ENCODE measurements at regions not wholly inside any gene's neighbourhood (a gene's known extent, or its start where the extent isn't known, plus 50 kb on each side); places are given as distances from the start of the nearest gene placed in this dataset.
"Not testable (repeated sequence)": the region's sequence is repeated elsewhere in the genome, so short reads cannot be mapped to it uniquely, and the experiment has no call there.

DNA sequence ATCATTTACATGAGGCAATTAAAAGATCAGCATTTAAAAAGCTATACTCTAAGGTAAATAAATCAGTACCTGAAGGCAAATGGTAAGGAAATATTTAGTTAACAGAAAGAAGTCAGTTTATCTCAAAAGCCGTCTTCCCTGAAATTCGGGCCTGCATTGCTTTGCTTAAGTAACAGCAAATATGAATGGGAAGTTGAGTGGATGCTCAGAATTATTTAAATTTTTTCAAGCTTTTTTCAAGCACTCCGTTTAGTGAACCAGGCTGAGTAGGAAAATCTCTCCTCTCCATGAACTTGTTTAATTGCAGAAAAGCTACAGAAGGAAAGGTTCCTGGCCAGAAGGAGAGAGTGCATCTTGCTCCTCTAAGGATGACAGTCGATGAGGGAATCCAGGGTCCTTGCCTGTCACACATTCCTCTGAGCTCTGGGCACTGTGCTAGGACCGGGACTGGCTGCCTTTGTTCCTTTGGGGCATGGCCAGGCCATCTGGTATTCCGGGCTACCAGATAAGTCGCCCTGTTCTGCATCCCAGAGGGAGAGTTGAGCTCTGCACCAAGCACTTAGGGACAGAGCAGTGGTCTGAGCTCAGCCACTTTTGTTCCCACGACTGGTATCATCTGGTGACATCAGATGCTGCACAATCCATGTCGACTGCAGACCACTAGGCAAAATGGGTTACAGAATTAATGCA lies 77.6 kb downstream of the RIN2 start:
- DNase-seq: no peak
- Histone ChIP-seq H3K9me3 (no peaks in the 10 kb centered on the region), H3K4me1 (no peaks in the 10 kb centered on the region), H3K4me3 (no peak overlapping the region), H3K36me3 (ENCODE audit: low read depth, missing control alignments) (no peaks in the 10 kb centered on the region), H3K27me3 (no peaks in the 10 kb centered on the region), H3K27ac (no peak overlapping the region)
- TF ChIP-seq POLR2A (IDR thresholded peaks at IDR 0.05): no peak
- TF ChIP-seq, protein P1, sequence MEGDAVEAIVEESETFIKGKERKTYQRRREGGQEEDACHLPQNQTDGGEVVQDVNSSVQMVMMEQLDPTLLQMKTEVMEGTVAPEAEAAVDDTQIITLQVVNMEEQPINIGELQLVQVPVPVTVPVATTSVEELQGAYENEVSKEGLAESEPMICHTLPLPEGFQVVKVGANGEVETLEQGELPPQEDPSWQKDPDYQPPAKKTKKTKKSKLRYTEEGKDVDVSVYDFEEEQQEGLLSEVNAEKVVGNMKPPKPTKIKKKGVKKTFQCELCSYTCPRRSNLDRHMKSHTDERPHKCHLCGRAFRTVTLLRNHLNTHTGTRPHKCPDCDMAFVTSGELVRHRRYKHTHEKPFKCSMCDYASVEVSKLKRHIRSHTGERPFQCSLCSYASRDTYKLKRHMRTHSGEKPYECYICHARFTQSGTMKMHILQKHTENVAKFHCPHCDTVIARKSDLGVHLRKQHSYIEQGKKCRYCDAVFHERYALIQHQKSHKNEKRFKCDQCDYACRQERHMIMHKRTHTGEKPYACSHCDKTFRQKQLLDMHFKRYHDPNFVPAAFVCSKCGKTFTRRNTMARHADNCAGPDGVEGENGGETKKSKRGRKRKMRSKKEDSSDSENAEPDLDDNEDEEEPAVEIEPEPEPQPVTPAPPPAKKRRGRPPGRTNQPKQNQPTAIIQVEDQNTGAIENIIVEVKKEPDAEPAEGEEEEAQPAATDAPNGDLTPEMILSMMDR (IDR thresholded peaks at IDR 0.05): no peak
- intact Hi-C loops (cut with DNase I; ENCODE audit: low total_unique reads): no loop called here
- 62 to 73% methylated on average over 9 of the region's 9 CpGs for WGBS, 2 donors

GRCh38 chr20:19838468-19838867 lies 80.4 kb downstream of the RIN2 start:
- Histone ChIP-seq H3K4me3 (no peak overlapping the region), H3K4me1 (no peaks in the 10 kb centered on the region), H3K9me3 (no peaks in the 10 kb centered on the region), H3K27ac (no peak overlapping the region), H3K36me3 (ENCODE audit: low read depth, missing control alignments) (no peaks in the 10 kb centered on the region), H3K27me3 (no peaks in the 10 kb centered on the region)
- 64 to 77% methylated on average over 4 to 5 of the region's 5 CpGs for WGBS, 2 donors
- DNase-seq: no peak
- intact Hi-C loops (cut with DNase I; ENCODE audit: low total_unique reads): no loop called here
- TF ChIP-seq, protein P1 (IDR thresholded peaks at IDR 0.05): no peak
- no peak for TF ChIP-seq POLR2A (IDR thresholded peaks at IDR 0.05)

DNA sequence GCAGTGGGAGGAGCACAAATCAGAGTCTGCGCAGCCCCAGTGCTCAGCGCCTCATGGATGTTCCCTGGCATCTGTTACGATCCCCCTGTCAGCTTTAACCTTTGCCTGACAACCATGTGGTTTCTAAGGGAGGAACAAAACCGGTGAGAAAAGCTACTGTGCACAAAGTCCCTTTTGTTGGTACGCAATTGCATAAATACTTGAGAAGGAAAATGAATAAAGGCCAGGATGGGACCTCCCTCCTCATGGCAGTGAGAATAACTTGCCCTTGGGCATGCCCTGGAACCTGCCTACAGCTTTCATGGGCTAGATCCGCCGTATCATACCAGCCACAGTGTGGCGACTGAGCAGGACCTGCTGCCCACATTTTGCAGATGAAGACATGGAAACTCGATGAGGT lies 81.0 kb downstream of the RIN2 start:
- no peak overlapping the region for H3K27ac ChIP-seq
- no peak for DNase-seq
- H3K36me3 ChIP-seq (ENCODE audit: low read depth, missing control alignments): no peaks in the 10 kb centered on the region
- no peaks in the 10 kb centered on the region for H3K9me3 ChIP-seq
- no peak for TF ChIP-seq POLR2A (IDR thresholded peaks at IDR 0.05)
- TF ChIP-seq, protein P1 (IDR thresholded peaks at IDR 0.05): no peak
- no peaks in the 10 kb centered on the region for H3K27me3 ChIP-seq
- intact Hi-C loops (cut with DNase I; ENCODE audit: low total_unique reads): no loop called here
- no peaks in the 10 kb centered on the region for H3K4me1 ChIP-seq
- no peak overlapping the region for H3K4me3 ChIP-seq
- 72 to 89% methylated on average over 9 of the region's 9 CpGs for WGBS, 2 donors

GRCh38 chr20:19840111-19840710 lies 82.2 kb downstream of the RIN2 start:
- no peak for TF ChIP-seq POLR2A (IDR thresholded peaks at IDR 0.05)
- TF ChIP-seq, protein P1 (IDR thresholded peaks at IDR 0.05): no peak
- Histone ChIP-seq H3K4me1 (no peaks in the 10 kb centered on the region), H3K27me3 (no peaks in the 10 kb centered on the region), H3K36me3 (ENCODE audit: low read depth, missing control alignments) (no peaks in the 10 kb centered on the region), H3K27ac (no peak overlapping the region), H3K4me3 (no peak overlapping the region), H3K9me3 (no peaks in the 10 kb centered on the region)
- DNase-seq: no peak
- intact Hi-C loops (cut with DNase I; ENCODE audit: low total_unique reads): no loop called here
- WGBS, 2 donors: 91 to 92% methylated on average over 7 of the region's 7 CpGs

- Histone ChIP-seq H3K4me1 (no peaks in the 10 kb centered on the region), H3K9me3 (no peaks in the 10 kb centered on the region), H3K27ac (no peak overlapping the region), H3K36me3 (ENCODE audit: low read depth, missing control alignments) (no peaks in the 10 kb centered on the region), H3K4me3 (no peak overlapping the region), H3K27me3 (no peaks in the 10 kb centered on the region)
- DNase-seq: no peak
- intact Hi-C loops (cut with DNase I; ENCODE audit: low total_unique reads): no loop called here
- no peak for TF ChIP-seq POLR2A (IDR thresholded peaks at IDR 0.05)
- TF ChIP-seq, protein P1 (IDR thresholded peaks at IDR 0.05): no peak
Observed at GRCh38 chr20:19841740-19842139, 83.7 kb downstream of the RIN2 start.

DNA sequence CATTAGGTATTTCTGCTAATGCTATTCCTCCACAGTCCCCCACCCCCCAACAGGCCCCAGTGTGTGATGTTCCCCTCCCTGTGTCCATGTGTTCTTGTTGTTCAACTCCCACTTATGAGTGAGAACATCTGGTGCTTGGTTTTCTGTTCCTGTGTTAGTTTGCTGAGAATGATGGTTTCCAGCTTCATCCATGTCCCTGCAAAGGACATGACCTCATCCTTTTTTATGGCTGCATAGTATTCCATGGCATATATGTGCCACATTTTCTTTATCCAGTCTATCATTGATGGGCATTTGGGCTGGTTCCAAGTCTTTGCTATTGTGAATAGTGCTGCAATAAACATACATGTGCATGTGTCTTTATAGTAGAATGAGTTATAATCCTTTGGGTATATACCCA lies 86.8 kb downstream of the RIN2 start:
- H3K9me3 ChIP-seq; H3K4me3 ChIP-seq; H3K27ac ChIP-seq; intact Hi-C loops (cut with DNase I; ENCODE audit: low total_unique reads); DNase-seq; H3K36me3 ChIP-seq (ENCODE audit: low read depth, missing control alignments); H3K4me1 ChIP-seq; H3K27me3 ChIP-seq: not testable (repeated sequence)

All from testis (tissue), 2 donors.